B cell (primary cell): ENCODE measurements at regions not wholly inside any gene's neighbourhood (a gene's known extent, or its start where the extent isn't known, plus 50 kb on each side); places are given as distances from the start of the nearest gene placed in this dataset.

Experiments
- ATAC-seq: fragments of 200-7000 bp; cut with Tn5 transposase; one replicate; pipeline ENCODE4 v1.10.0; 2021; ENCODE audit warnings: low read depth, mild to moderate bottlenecking, moderate number of reproducible peaks, moderate library complexity
- CTCF ChIA-PET: fragments of 350-600 bp; sonication (Branson Sonifier 250); formaldehyde crosslinking; loops from one replicate; lab custom pipeline; 2021; ENCODE audit warnings: antibody characterized with exemption, inconsistent platforms; lab: Charles Lee
- POLR2A ChIA-PET: fragments of 350-600 bp; sonication (Branson Sonifier 250); formaldehyde crosslinking; loops from one replicate; lab custom pipeline; 2021; ENCODE audit warnings: antibody characterized with exemption; lab: Charles Lee
- DNase-seq: peaks from one replicate; pipeline ENCODE4 v3.0.0; 2013
- H2AFZ ChIP-seq: 2 replicates; pipeline ENCODE4 v1.6.1; 2012; ENCODE audit warnings: mild to moderate bottlenecking, low read depth, low read length; ENCODE audit not compliant: insufficient read depth, poor library complexity, severe bottlenecking
- H3K27ac ChIP-seq, 2 donors: 1 replicate in 1 of 2; 2 replicates in 1 of 2; pipeline ENCODE4 v1.5.1; 2012 to 2013; ENCODE audit warnings: low read length in 2 of 2, mild to moderate bottlenecking in 2 of 2, moderate library complexity in 1 of 2
- H3K27me3 ChIP-seq, 4 experiments: fragments of 200-600 bp in 1 of 4; sonication (generic) in 1 of 4; replicated peaks in 1 of 4; 1 replicate in 2 of 4; 2 replicates in 2 of 4; pipeline versions ENCODE4 v1.6.1 to v1.7.0; 2013 to 2016; ENCODE audit warnings: low read length in 3 of 4, mild to moderate bottlenecking in 2 of 4, mixed read lengths in 1 of 4, moderate library complexity in 1 of 4; ENCODE audit not compliant: insufficient read depth in 4 of 4, control insufficient read depth in 3 of 4; ENCODE audit errors: control extremely low read depth in 1 of 4
- H3K36me3 ChIP-seq, 2 experiments: replicated peaks in 1 of 2; 1 replicate in 1 of 2; 2 replicates in 1 of 2; pipeline versions ENCODE4 v1.6.1 to v1.7.1; 2013; ENCODE audit warnings: low read length in 1 of 2; ENCODE audit not compliant: insufficient read depth in 2 of 2, control insufficient read depth in 1 of 2; ENCODE audit errors: control extremely low read depth in 1 of 2, extremely low read depth in 1 of 2
- H3K4me1 ChIP-seq, 2 donors: fragments of 200-600 bp in 1 of 2; sonication (generic) in 1 of 2; 1 replicate in 1 of 2; 2 replicates in 1 of 2; pipeline versions ENCODE4 v1.5.1 to v1.6.1; 2013 to 2017; ENCODE audit warnings: low read length in 2 of 2; ENCODE audit not compliant: control insufficient read depth in 2 of 2, insufficient read depth in 2 of 2
- H3K4me2 ChIP-seq: replicated peaks from 2 replicates; pipeline ENCODE3; 2012; ENCODE audit warnings: mild to moderate bottlenecking, low read depth, low read length; ENCODE audit not compliant: poor library complexity, severe bottlenecking
- H3K4me3 ChIP-seq, 5 experiments: fragments of 200-600 bp in 1 of 5; sonication (generic) in 1 of 5; 1 replicate in 3 of 5; 2 replicates in 2 of 5; pipeline versions ENCODE4 v1.5.1 to v1.7.0; 2011 to 2016; ENCODE audit warnings: low read length in 4 of 5, mild to moderate bottlenecking in 4 of 5, low read depth in 2 of 5, control low read depth in 1 of 5, moderate library complexity in 1 of 5; ENCODE audit not compliant: insufficient read depth in 1 of 5; ENCODE audit errors: control extremely low read depth in 1 of 5, extremely low read depth in 1 of 5
- H3K79me2 ChIP-seq: fragments of 200-600 bp; sonication (generic); one replicate; pipeline ENCODE4 v1.6.0; 2016; ENCODE audit warnings: low read length; ENCODE audit not compliant: control insufficient read depth, insufficient read depth
- H3K9ac ChIP-seq: fragments of 200-600 bp; sonication (generic); 2 replicates; pipeline ENCODE4 v1.6.1; 2017; ENCODE audit warnings: mild to moderate bottlenecking, low read length, moderate library complexity
- H3K9me3 ChIP-seq, 3 donors: one replicate each; pipeline versions ENCODE4 v1.6.1 to v1.7.1; 2013; ENCODE audit warnings: low read length in 2 of 3; ENCODE audit not compliant: control insufficient read depth in 2 of 3, insufficient read depth in 1 of 3; ENCODE audit errors: control extremely low read depth in 1 of 3
- H4K20me1 ChIP-seq: 2 replicates; pipeline ENCODE4 v1.6.0; 2012; ENCODE audit warnings: mild to moderate bottlenecking, low read length; ENCODE audit not compliant: insufficient read depth, control insufficient read depth, poor library complexity, severe bottlenecking
- H3K27ac Mint-ChIP-seq: one replicate; pipeline ENCODE4 v1.8.0; 2021; ENCODE audit warnings: mixed read lengths
- H3K27me3 Mint-ChIP-seq: one replicate; pipeline ENCODE4 v1.8.0; 2021; ENCODE audit warnings: mixed read lengths
- H3K4me1 Mint-ChIP-seq: one replicate; pipeline ENCODE4 v1.8.0; 2021; ENCODE audit warnings: mixed read lengths
- H3K4me3 Mint-ChIP-seq: one replicate; pipeline ENCODE4 v1.8.0; 2021; ENCODE audit warnings: mixed read lengths
- H3K9me3 Mint-ChIP-seq: one replicate; pipeline ENCODE4 v1.8.0; 2022; ENCODE audit warnings: mixed read lengths; ENCODE audit not compliant: insufficient read depth
- CTCF ChIP-seq: fragments of 200-600 bp; IDR thresholded peaks from one replicate; pipeline ENCODE4 v1.8.0; 2022; ENCODE audit warnings: antibody characterized with exemption, mild to moderate bottlenecking
- EZH2 ChIP-seq: IDR thresholded peaks from 2 replicates; pipeline ENCODE4 v1.6.1; 2012; ENCODE audit warnings: borderline replicate concordance, low read depth, mild to moderate bottlenecking, moderate library complexity, low read length; ENCODE audit not compliant: insufficient read depth, poor library complexity, severe bottlenecking
- WGBS: methylation state at CpG from one replicate; pipeline ENCODE4 v1.1.5; 2013; ENCODE audit warnings: missing lambda C conversion rate; ENCODE audit not compliant: insufficient coverage; 5-methylcytosine and 5-hydroxymethylcytosine counted together
- intact Hi-C: fragments of 100-400 bp; cut with micrococcal nuclease; formaldehyde crosslinking; loops from one replicate; pipeline ENCODE4 v1.10.0; 2022

GRCh38 chr6:67854098-67854497 is 781.0 kb upstream of the ADGRB3 start:
- intact Hi-C loops = no loop called here
- no peaks in the 10 kb centered on the region for H4K20me1 ChIP-seq
- TF ChIP-seq EZH2 (no peak), CTCF (no peak)
- Mint-ChIP-seq H3K4me3 (no peak overlapping the region), H3K4me1 (no peaks in the 10 kb centered on the region), H3K27ac (no peak overlapping the region), H3K9me3 (peaks cover 4% of the 10 kb centered on the region), H3K27me3 (no peaks in the 10 kb centered on the region)
- POLR2A ChIA-PET = no interaction called here
- H3K9ac ChIP-seq = no peak overlapping the region
- H3K4me2 ChIP-seq = no peak overlapping the region
- DNase-seq = no peak
- no peaks in the 10 kb centered on the region for H3K27me3 ChIP-seq
- H2AFZ ChIP-seq = no peak overlapping the region
- H3K36me3 ChIP-seq = no peaks in the 10 kb centered on the region
- no peaks in the 10 kb centered on the region for H3K4me1 ChIP-seq
- H3K27ac ChIP-seq = no peak overlapping the region
- no peaks in the 10 kb centered on the region for H3K9me3 ChIP-seq
- CTCF ChIA-PET = no interaction called here
- ATAC-seq = no peak
- no peaks in the 10 kb centered on the region for H3K79me2 ChIP-seq
- H3K4me3 ChIP-seq = no peak overlapping the region

- ChIA-PET POLR2A (no interaction called here), CTCF (no interaction called here)
- no peak overlapping the region for H3K27ac ChIP-seq
- Mint-ChIP-seq H3K4me1 (no peaks in the 10 kb centered on the region), H3K27me3 (no peaks in the 10 kb centered on the region), H3K9me3 (peaks cover 7% of the 10 kb centered on the region), H3K4me3 (no peak overlapping the region), H3K27ac (no peak overlapping the region)
- H3K4me1 ChIP-seq = no peaks in the 10 kb centered on the region
- H3K79me2 ChIP-seq = no peaks in the 10 kb centered on the region
- H4K20me1 ChIP-seq = no peaks in the 10 kb centered on the region
- WGBS = no CpG with 5 or more reads among the region's 2 CpGs
- DNase-seq = no peak
- intact Hi-C loops = no loop called here
- no peaks in the 10 kb centered on the region for H3K36me3 ChIP-seq
- no peak overlapping the region for H2AFZ ChIP-seq
- TF ChIP-seq EZH2 (no peak), CTCF (no peak)
- peaks cover 0 to 3% (median 1%) of the 10 kb centered on the region in 3 donors for H3K9me3 ChIP-seq
- H3K4me3 ChIP-seq = no peak overlapping the region
- no peak overlapping the region for H3K4me2 ChIP-seq
- no peaks in the 10 kb centered on the region for H3K27me3 ChIP-seq
- no peak overlapping the region for H3K9ac ChIP-seq
- no peak for ATAC-seq
Measured at GRCh38 chr6:67839818-67840217, 795.3 kb upstream of the ADGRB3 start.
